Adipocyte (in vitro differentiated cells): ENCODE measurements at regions not wholly inside any gene's neighbourhood (a gene's known extent, or its start where the extent isn't known, plus 50 kb on each side); places are given as distances from the start of the nearest gene placed in this dataset.

Experiments used
- DNase-seq: peaks from one replicate; pipeline ENCODE4 v3.0.0-alpha.2; 2015; ENCODE audit warnings: low read depth
- H3K27me3 ChIP-seq: replicated peaks from 2 replicates; pipeline ENCODE4 v1.7.0; 2013; ENCODE audit warnings: mild to moderate bottlenecking, low read length, moderate library complexity; ENCODE audit not compliant: control insufficient read depth, insufficient read depth
- H3K36me3 ChIP-seq: 2 replicates; pipeline ENCODE4 v1.7.0; 2013; ENCODE audit warnings: low read length, mild to moderate bottlenecking, moderate library complexity; ENCODE audit not compliant: control insufficient read depth, insufficient read depth, severe bottlenecking
- H3K4me1 ChIP-seq: 2 replicates; pipeline ENCODE4 v1.7.0; 2013; ENCODE audit warnings: mild to moderate bottlenecking, low read length, moderate library complexity; ENCODE audit not compliant: control insufficient read depth, insufficient read depth
- H3K4me3 ChIP-seq: 2 replicates; pipeline ENCODE4 v1.7.0; 2013; ENCODE audit warnings: mild to moderate bottlenecking, low read length, moderate library complexity
- H3K9ac ChIP-seq: 2 replicates; pipeline ENCODE4 v1.7.0; 2013; ENCODE audit warnings: mild to moderate bottlenecking, low read length, moderate library complexity
- H3K9me3 ChIP-seq: 2 replicates; pipeline ENCODE4 v1.7.0; 2013; ENCODE audit warnings: mild to moderate bottlenecking, low read length, moderate library complexity; ENCODE audit not compliant: control insufficient read depth

DNA sequence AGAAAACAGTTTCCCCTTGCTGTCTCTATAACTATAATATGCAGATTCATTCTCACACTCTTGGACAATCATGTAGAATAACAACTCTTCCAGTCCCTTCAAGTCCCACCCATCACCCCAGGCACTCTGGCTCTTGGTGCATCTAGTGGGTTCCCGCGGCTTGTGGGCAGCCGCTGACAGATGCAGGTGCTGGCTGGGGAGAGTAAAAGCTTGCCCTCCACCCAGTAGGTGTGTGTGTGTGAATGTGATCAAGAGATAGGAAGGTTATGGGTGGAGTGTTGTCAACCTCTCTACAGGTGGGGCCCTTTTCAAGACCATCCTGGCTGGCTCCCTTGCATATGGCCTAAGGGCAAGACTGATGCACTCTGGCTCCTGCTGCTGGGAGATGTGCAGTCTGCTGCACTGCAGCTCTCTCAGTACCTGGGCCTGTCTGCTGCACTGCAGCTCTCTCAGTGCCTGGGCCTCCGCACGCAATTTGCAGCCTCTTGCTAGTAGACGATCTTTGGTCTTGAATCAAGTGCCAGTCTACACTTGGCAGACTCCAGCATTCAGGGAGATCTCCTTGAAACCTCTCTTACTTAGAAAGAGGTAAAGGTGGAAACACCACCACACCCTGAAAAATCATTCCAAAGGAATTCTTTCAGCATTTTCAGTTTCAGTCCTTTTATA is 189.7 kb upstream of the GDNF start:
- no peaks in the 10 kb centered on the region for H3K36me3 ChIP-seq
- peaks cover 22% of the 10 kb centered on the region for H3K27me3 ChIP-seq
- H3K4me1 ChIP-seq = peaks cover 7% of the 10 kb centered on the region
- no peak overlapping the region for H3K4me3 ChIP-seq
- no peaks in the 10 kb centered on the region for H3K9me3 ChIP-seq
- no peak overlapping the region for H3K9ac ChIP-seq
- DNase-seq = no peak

DNA sequence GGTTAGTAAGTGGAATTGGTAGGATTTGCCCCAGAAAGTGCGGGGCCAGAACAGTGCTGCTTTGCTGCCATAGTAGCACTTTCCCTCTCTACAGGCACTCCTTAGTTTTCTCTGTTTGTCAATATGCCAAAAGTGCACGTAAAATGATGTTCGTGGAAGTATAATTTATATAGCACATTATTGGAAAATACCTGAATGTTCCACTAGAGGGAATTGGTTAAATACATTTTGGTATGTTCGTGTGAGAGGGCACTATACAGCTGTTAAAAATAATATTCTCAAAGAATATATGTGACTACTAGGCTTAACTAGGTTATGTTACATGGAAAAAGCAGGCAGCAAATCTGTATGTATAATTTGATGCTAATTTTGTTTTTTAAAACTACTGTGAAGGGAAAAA is 184.0 kb upstream of the GDNF start:
- H3K9ac ChIP-seq = no peak overlapping the region
- DNase-seq = peak; percentile 4
- H3K36me3 ChIP-seq = no peaks in the 10 kb centered on the region
- H3K4me3 ChIP-seq = no peak overlapping the region
- H3K27me3 ChIP-seq = peaks cover 48% of the 10 kb centered on the region
- no peaks in the 10 kb centered on the region for H3K9me3 ChIP-seq
- no peaks in the 10 kb centered on the region for H3K4me1 ChIP-seq

DNA sequence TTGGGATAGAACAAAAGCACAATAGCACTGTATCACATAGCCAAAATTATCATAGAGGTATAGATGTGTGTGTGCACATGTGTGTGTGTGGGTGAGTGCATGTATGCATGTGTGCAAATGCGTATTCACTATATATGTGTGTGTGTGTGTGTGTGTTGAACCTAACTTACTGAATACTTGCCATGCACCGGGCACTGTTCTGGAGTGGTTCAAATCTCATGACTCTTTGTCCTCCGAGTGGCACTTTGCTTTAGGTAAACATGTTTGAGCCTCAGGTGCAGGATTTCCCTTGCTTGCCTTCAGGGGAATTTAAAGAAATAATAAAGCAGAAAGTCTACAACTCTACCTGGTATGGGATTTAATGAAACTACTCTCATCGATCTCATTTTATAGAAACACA is 183.5 kb upstream of the GDNF start:
- H3K4me3 ChIP-seq = no peak overlapping the region
- no peaks in the 10 kb centered on the region for H3K9me3 ChIP-seq
- no peak overlapping the region for H3K9ac ChIP-seq
- no peak for DNase-seq
- H3K36me3 ChIP-seq = no peaks in the 10 kb centered on the region
- H3K4me1 ChIP-seq = no peaks in the 10 kb centered on the region
- peaks cover 51% of the 10 kb centered on the region for H3K27me3 ChIP-seq

DNA sequence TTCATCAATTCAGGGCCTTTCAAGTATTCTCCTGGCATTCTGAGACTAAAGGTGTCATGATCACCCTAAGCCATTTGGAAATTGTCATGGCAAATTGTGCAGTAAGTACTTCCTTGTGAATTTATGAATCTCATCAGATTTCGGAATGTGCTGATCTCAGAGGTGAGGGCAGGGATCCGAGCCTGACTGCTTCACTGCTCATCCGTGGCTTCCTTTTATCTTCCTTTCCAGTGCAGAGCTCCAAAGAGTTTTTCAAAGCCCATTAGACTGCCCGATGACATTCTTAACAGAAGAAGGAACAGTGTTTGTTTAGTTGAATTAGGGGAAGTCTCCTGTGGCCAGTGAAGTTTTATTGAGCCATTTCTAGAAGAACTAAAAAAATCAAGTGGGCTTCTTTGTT is 182.8 kb upstream of the GDNF start:
- H3K27me3 ChIP-seq = peaks cover 51% of the 10 kb centered on the region
- H3K36me3 ChIP-seq = no peaks in the 10 kb centered on the region
- no peaks in the 10 kb centered on the region for H3K4me1 ChIP-seq
- no peak overlapping the region for H3K9ac ChIP-seq
- H3K4me3 ChIP-seq = no peak overlapping the region
- no peaks in the 10 kb centered on the region for H3K9me3 ChIP-seq
- DNase-seq = no peak

GRCh38 chr5:38018016-38018415 is 178.2 kb upstream of the GDNF start:
- H3K4me3 ChIP-seq = no peak overlapping the region
- no peak for DNase-seq
- H3K9ac ChIP-seq = no peak overlapping the region
- H3K4me1 ChIP-seq = no peaks in the 10 kb centered on the region
- H3K9me3 ChIP-seq = no peaks in the 10 kb centered on the region
- H3K27me3 ChIP-seq = peaks cover 58% of the 10 kb centered on the region
- H3K36me3 ChIP-seq = no peaks in the 10 kb centered on the region

- H3K9ac ChIP-seq = no peak overlapping the region
- no peaks in the 10 kb centered on the region for H3K36me3 ChIP-seq
- no peaks in the 10 kb centered on the region for H3K4me1 ChIP-seq
- no peak for DNase-seq
- H3K4me3 ChIP-seq = no peak overlapping the region
- no peaks in the 10 kb centered on the region for H3K9me3 ChIP-seq
- peaks cover 56% of the 10 kb centered on the region for H3K27me3 ChIP-seq
Observed at GRCh38 chr5:38013107-38013506, 173.3 kb upstream of the GDNF start.

DNA sequence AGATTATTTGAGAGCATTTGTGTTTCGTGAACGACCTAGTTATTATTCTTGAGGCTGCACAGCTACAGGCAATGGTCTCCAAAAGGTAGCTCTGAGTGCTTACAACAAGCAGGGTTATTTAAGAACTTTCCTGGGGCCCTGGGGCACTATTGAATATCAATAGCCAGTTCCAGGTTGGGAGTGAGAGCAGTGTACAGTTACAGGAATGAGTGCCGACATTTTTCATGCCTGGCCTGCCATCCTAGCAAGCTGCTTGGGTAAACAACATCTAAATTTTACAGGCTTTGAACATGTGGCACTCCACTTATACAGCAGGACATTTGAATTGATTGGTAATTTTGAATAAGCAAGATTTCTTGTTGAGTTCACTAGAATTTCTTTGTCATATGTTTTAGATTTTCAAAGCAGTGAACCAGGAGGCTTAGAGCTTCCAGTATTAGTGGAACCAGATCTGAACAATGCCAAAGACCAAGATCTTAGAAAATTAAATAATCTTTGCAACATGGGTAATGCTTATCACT is 171.9 kb upstream of the GDNF start:
- Histone ChIP-seq H3K27me3 (peaks cover 54% of the 10 kb centered on the region), H3K36me3 (no peaks in the 10 kb centered on the region), H3K9me3 (peaks cover 8% of the 10 kb centered on the region), H3K9ac (no peak overlapping the region), H3K4me3 (no peak overlapping the region), H3K4me1 (no peaks in the 10 kb centered on the region)
- DNase-seq = peak; percentile 0

- H3K36me3 ChIP-seq = no peaks in the 10 kb centered on the region
- no peak for DNase-seq
- H3K4me1 ChIP-seq = no peaks in the 10 kb centered on the region
- H3K4me3 ChIP-seq = no peak overlapping the region
- H3K9ac ChIP-seq = no peak overlapping the region
- H3K9me3 ChIP-seq = peaks cover 8% of the 10 kb centered on the region
- peaks cover 51% of the 10 kb centered on the region for H3K27me3 ChIP-seq
Observed at GRCh38 chr5:38009749-38010358, 170.0 kb upstream of the GDNF start.

DNA sequence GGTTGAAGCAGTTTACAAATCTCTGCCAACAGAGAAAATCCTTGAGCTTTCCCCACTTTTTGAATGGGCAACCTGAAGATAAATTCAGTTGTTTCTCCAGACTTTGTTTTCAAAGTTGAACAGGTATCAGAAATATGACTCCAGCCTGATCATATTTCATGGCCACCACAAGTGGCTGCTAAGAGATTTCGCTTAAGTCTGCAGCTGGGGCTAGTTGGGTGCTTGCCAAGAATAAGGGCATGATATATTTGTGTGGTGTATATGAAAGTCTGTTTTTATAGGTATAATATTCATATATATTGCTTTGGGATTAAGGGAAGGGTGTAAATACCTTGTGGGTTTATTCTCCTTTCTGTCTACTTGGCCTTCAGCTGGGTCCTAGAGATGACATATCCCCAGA is 168.4 kb upstream of the GDNF start:
- no peak for DNase-seq
- Histone ChIP-seq H3K4me1 (no peaks in the 10 kb centered on the region), H3K27me3 (peaks cover 50% of the 10 kb centered on the region), H3K36me3 (no peaks in the 10 kb centered on the region), H3K9me3 (peaks cover 8% of the 10 kb centered on the region), H3K4me3 (no peak overlapping the region), H3K9ac (no peak overlapping the region)

DNA sequence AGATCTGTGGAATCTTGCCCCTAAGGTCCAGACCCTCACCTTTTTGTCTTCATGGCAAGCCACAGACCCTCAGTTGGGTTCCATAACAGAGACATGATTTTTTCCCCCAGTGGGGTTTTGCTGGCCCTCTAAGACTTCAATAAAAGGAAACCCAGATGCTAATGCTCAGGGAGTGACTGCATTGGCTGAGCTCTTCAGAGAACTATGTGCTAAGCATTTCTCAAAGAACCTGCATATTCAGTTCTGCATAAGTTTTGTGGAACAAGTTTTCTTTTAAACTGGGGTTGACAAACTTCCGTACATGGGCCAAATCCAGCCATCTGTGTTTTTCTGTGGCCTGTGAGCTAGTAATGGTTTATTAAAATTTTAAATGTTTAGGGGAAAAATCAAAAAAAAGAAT is 159.8 kb upstream of the GDNF start:
- DNase-seq = no peak
- Histone ChIP-seq H3K9me3 (peaks cover 14% of the 10 kb centered on the region), H3K4me1 (no peaks in the 10 kb centered on the region), H3K9ac (no peak overlapping the region), H3K27me3 (peaks cover 50% of the 10 kb centered on the region), H3K4me3 (no peak overlapping the region), H3K36me3 (no peaks in the 10 kb centered on the region)

GRCh38 chr5:37996918-37997317 is 157.1 kb upstream of the GDNF start:
- Histone ChIP-seq H3K4me3 (no peak overlapping the region), H3K4me1 (no peaks in the 10 kb centered on the region), H3K9me3 (peaks cover 14% of the 10 kb centered on the region), H3K27me3 (peaks cover 32% of the 10 kb centered on the region), H3K36me3 (no peaks in the 10 kb centered on the region), H3K9ac (no peak overlapping the region)
- DNase-seq = no peak
